AG04450 (cell line): ENCODE measurements at regions not wholly inside any gene's neighbourhood (a gene's known extent, or its start where the extent isn't known, plus 50 kb on each side); places are given as distances from the start of the nearest gene placed in this dataset.
"Not testable (repeated sequence)": the region's sequence is repeated elsewhere in the genome, so short reads cannot be mapped to it uniquely, and the experiment has no call there.

Experiments
- CTCF ChIA-PET: fragments of 300-600, 350-600 bp; formaldehyde crosslinking; extraction: SDS; loops from one replicate; lab custom pipeline; 2022; ENCODE audit warnings: antibody characterized with exemption, inconsistent platforms; lab: Charles Lee
- POLR2A ChIA-PET: fragments of 350-600 bp; formaldehyde crosslinking; extraction: SDS; loops from one replicate; lab custom pipeline; 2021; ENCODE audit warnings: antibody characterized with exemption, inconsistent platforms; lab: Yijun Ruan, JAX
- DNase-seq: peaks from one replicate; pipeline ENCODE4 v3.0.0-alpha.2; 2011; ENCODE audit warnings: low read depth, low spot score
- H3K27ac ChIP-seq: one replicate; pipeline ENCODE4 v1.5.1; 2012; ENCODE audit warnings: low read depth, low read length, control low read depth
- H3K27me3 ChIP-seq: one replicate; pipeline ENCODE4 v1.6.0; 2012; ENCODE audit warnings: low read length; ENCODE audit not compliant: control insufficient read depth, insufficient read depth
- H3K4me3 ChIP-seq: 2 replicates; pipeline ENCODE4 v1.5.1; 2011; ENCODE audit warnings: mild to moderate bottlenecking, low read depth, low read length, control low read depth
- H3K9me3 ChIP-seq: 2 replicates; pipeline ENCODE4 v1.5.1; 2012; ENCODE audit warnings: low read length; ENCODE audit not compliant: control insufficient read depth, insufficient read depth
- CTCF ChIP-seq: IDR thresholded peaks from 2 replicates; pipeline ENCODE4 v1.5.1; 2011; ENCODE audit warnings: low read depth, low read length, control low read depth, inconsistent platforms

- no peaks in the 10 kb centered on the region for H3K9me3 ChIP-seq
- H3K27me3 ChIP-seq, result no peaks in the 10 kb centered on the region
- DNase-seq, result no peak
- POLR2A ChIA-PET, result no interaction called here
- CTCF ChIA-PET, result interaction anchor here (1.4 kb wide), 1 partner anchor 12 kb away, joined by 3 read pairs; no protein-coding TSS in a partner anchor
- H3K27ac ChIP-seq, result no peak overlapping the region
- TF ChIP-seq CTCF, result no peak
- no peak overlapping the region for H3K4me3 ChIP-seq
Measured at GRCh38 chr7:79608005-79608404, 154.5 kb upstream of the MAGI2 start.

DNA sequence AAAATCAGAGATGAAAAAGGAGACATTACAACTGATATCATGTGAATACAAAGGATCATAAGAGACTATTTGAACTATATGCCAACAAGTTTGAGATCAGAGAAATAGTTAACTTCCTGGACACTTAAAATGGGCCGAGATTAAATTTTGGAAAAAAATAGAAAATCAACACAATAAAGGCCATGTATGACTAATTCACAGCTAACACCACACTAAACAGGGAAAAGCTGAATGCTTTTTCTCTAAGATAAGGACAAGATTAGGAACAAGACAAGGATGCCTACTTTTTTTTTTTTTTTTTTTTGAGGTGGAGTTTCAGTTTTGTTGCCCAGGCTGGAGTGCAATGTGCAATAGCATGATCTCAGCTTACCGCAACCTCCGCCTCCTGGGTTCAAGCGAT is 151.4 kb upstream of the MAGI2 start:
- H3K27me3 ChIP-seq, result no peaks in the 10 kb centered on the region
- H3K9me3 ChIP-seq, result no peaks in the 10 kb centered on the region
- no peak overlapping the region for H3K4me3 ChIP-seq
- H3K27ac ChIP-seq, result no peak overlapping the region
- no peak for TF ChIP-seq CTCF
- no peak for DNase-seq
- ChIA-PET POLR2A (interaction anchor here (0.6 kb wide), 1 partner anchor 303 kb away, joined by 3 read pairs; no protein-coding TSS in a partner anchor), CTCF (no interaction called here)

DNA sequence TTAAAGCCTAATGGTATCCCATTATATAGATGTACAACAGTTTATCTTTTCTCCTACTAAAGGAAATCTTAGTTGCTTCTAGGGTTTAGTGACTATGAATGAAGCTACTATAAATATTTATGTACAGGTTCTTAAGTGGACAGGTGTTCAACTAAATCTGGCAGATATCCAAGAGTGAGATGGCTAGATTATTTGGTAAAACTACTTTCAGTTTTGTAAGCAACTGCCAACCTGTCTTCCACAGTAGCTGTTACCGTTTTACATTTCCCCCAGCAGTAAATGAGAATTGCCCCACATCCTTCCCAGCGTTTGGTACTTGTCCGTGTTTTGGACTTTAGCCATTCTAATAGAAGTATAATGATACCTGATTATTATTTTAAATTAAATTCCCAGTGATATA is 144.9 kb upstream of the MAGI2 start:
- Histone ChIP-seq H3K27ac (no peak overlapping the region), H3K27me3 (no peaks in the 10 kb centered on the region), H3K9me3 (no peaks in the 10 kb centered on the region), H3K4me3 (no peak overlapping the region)
- ChIA-PET CTCF (no interaction called here), POLR2A (no interaction called here)
- no peak for TF ChIP-seq CTCF
- no peak for DNase-seq

DNA sequence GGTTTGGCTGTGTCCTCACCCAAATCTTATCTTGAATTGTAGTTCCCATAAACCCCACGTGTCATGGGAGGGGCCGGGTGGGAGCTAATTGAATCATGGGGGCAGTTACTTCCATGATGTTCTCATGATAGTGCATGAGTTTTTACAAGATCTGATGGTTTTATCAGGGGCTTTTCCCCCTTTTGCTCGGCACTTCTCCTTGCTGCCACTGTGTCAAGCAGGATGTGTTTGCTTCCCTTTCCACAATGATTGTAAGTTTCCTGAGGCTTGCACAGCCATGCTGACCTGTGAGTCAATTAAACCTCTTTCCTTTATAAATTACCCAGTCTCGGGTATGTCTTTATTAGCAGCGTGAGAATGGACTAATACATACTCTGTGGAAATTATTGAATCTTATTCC is 141.2 kb upstream of the MAGI2 start:
- H3K9me3 ChIP-seq, DNase-seq, CTCF ChIA-PET, POLR2A ChIA-PET, H3K27ac ChIP-seq, H3K27me3 ChIP-seq, H3K4me3 ChIP-seq: not testable (repeated sequence)

- DNase-seq, result no peak
- Histone ChIP-seq H3K9me3 (no peaks in the 10 kb centered on the region), H3K4me3 (no peak overlapping the region), H3K27ac (no peak overlapping the region), H3K27me3 (no peaks in the 10 kb centered on the region)
- ChIA-PET POLR2A (no interaction called here), CTCF (no interaction called here)
- TF ChIP-seq CTCF, result no peak
Measured at GRCh38 chr7:79593866-79594301, 140.4 kb upstream of the MAGI2 start.
